HCT116 (cell line): ENCODE measurements at regions not wholly inside any gene's neighbourhood (a gene's known extent, or its start where the extent isn't known, plus 50 kb on each side); places are given as distances from the start of the nearest gene placed in this dataset.

Source experiments
- ATAC-seq: fragments of 200-7000 bp; cut with Tn5 transposase; 2 replicates; pipeline ENCODE4 v1.9.1; 2020; ENCODE audit warnings: mild to moderate bottlenecking, moderate library complexity
- BruUV-seq: library from RNA; stranded (reverse); fragments of 400-500 nt; replicated peaks from 2 replicates; lab custom pipeline; 2021; lab: Mats Ljungman, UMichigan
- CTCF ChIA-PET: fragments of 300-600 bp; sonication (Branson Sonifier 250); formaldehyde crosslinking; loops from one replicate; lab custom pipeline; 2021; ENCODE audit warnings: antibody characterized with exemption; lab: Charles Lee
- POLR2A ChIA-PET: fragments of 300-600, 350-600 bp; sonication (Branson Sonifier 250); formaldehyde crosslinking; loops from one replicate; lab custom pipeline; 2021; ENCODE audit warnings: antibody characterized with exemption; lab: Charles Lee
- RAD21 ChIA-PET, 2 experiments: fragments of 300-600 bp; sonication (Branson Sonifier 250); formaldehyde crosslinking; loops; one replicate each; lab custom pipeline; 2023; ENCODE audit warnings: low total read pairs in 2 of 2; ENCODE audit not compliant: uncharacterized antibody in 2 of 2, unreplicated experiment in 2 of 2, low non-redundant PET in 1 of 2; lab: Charles Lee
- DNase-seq: peaks from one replicate; pipeline ENCODE4 v3.0.0-alpha.2; 2010; ENCODE audit warnings: low read depth, low spot score
- H2AFZ ChIP-seq: fragments of 200-600 bp; shearing (Covaris generic), sonication (generic); 2 replicates; pipeline ENCODE4 v1.6.1; 2017; ENCODE audit warnings: low read depth, mixed run types, mixed read lengths, antibody characterized with exemption, low read length; ENCODE audit not compliant: poor library complexity, severe bottlenecking
- H3K27ac ChIP-seq: 2 replicates; pipeline ENCODE4 v1.5.1; 2012; ENCODE audit warnings: low read depth, low read length
- H3K27me3 ChIP-seq: fragments of 200-600 bp; sonication (generic); 2 replicates; pipeline ENCODE4 v1.6.1; 2016; ENCODE audit warnings: mixed run types, low read length, mixed read lengths; ENCODE audit not compliant: insufficient read depth
- H3K36me3 ChIP-seq, 2 experiments: fragments of 200-500 bp in 1 of 2; fragments of 200-600 bp in 1 of 2; sonication (Bioruptor generic) in 1 of 2; sonication (generic) in 1 of 2; 2 replicates each; pipeline versions ENCODE4 v1.5.1 to v1.6.1; 2014 to 2016; ENCODE audit warnings: low read length in 2 of 2, inconsistent platforms in 1 of 2, mixed read lengths in 1 of 2, mixed run types in 1 of 2; ENCODE audit not compliant: insufficient read depth in 2 of 2, control insufficient read depth in 1 of 2
- H3K4me1 ChIP-seq, 2 experiments: fragments of 200-600 bp in 1 of 2; sonication (generic) in 1 of 2; 2 replicates each; pipeline versions ENCODE4 v1.5.1 to v1.6.1; 2012 to 2017; ENCODE audit warnings: low read length in 2 of 2, inconsistent platforms in 1 of 2, mild to moderate bottlenecking in 1 of 2, mixed read lengths in 1 of 2, mixed run types in 1 of 2, moderate library complexity in 1 of 2; ENCODE audit not compliant: insufficient read depth in 2 of 2, control insufficient read depth in 1 of 2
- H3K4me2 ChIP-seq: fragments of 200-600 bp; sonication (generic); 2 replicates; pipeline ENCODE4 v1.6.1; 2017; ENCODE audit warnings: mixed run types, low read length, mixed read lengths
- H3K4me3 ChIP-seq, 2 experiments: fragments of 200-600 bp in 1 of 2; sonication (generic) in 1 of 2; replicated peaks in 1 of 2; 2 replicates each; pipeline ENCODE4 v1.5.1; 2011 to 2016; ENCODE audit warnings: low read length in 2 of 2, control low read depth in 1 of 2, low read depth in 1 of 2, mild to moderate bottlenecking in 1 of 2, mixed read lengths in 1 of 2, mixed run types in 1 of 2
- H3K79me2 ChIP-seq: fragments of 200-600 bp; sonication (generic); 2 replicates; pipeline ENCODE4 v1.6.1; 2017; ENCODE audit warnings: mild to moderate bottlenecking, mixed run types, low read length, moderate library complexity, mixed read lengths; ENCODE audit not compliant: insufficient read depth
- H3K9ac ChIP-seq: fragments of 200-600 bp; sonication (generic); 2 replicates; pipeline ENCODE4 v1.6.1; 2016; ENCODE audit warnings: low read length, mixed read lengths
- H3K9me2 ChIP-seq: fragments of 200-600 bp; sonication (generic), shearing (Covaris generic); 2 replicates; pipeline ENCODE4 v1.6.1; 2017; ENCODE audit warnings: mixed run types, mild to moderate bottlenecking, moderate library complexity; ENCODE audit not compliant: insufficient read depth
- H3K9me3 ChIP-seq, 2 experiments: fragments of 200-500 bp in 1 of 2; fragments of 200-600 bp in 1 of 2; sonication (Bioruptor generic) in 1 of 2; sonication (generic) in 1 of 2; 2 replicates each; pipeline ENCODE4 v1.6.1; 2014 to 2017; ENCODE audit warnings: low read length in 2 of 2, mixed read lengths in 2 of 2, inconsistent platforms in 1 of 2, low read depth in 1 of 2, mild to moderate bottlenecking in 1 of 2, mixed run types in 1 of 2, moderate library complexity in 1 of 2; ENCODE audit not compliant: control insufficient read depth in 1 of 2, insufficient read depth in 1 of 2
- H4K20me1 ChIP-seq: fragments of 200-600 bp; sonication (generic), shearing (Covaris generic); 2 replicates; pipeline ENCODE4 v1.6.1; 2017; ENCODE audit warnings: mixed run types, mild to moderate bottlenecking, moderate library complexity; ENCODE audit not compliant: insufficient read depth
- CEBPB ChIP-seq: IDR thresholded peaks from 2 replicates; pipeline ENCODE4 v1.6.1; 2012; ENCODE audit warnings: low read depth
- EZH2 ChIP-seq: fragments of 200-600 bp; sonication (generic); IDR thresholded peaks from 2 replicates; pipeline ENCODE4 v1.6.1; 2017; ENCODE audit warnings: antibody characterized with exemption, mixed run types
- POLR2AphosphoS5 ChIP-seq: IDR thresholded peaks from 2 replicates; pipeline ENCODE4 v1.6.1; 2011; ENCODE audit warnings: mild to moderate bottlenecking, low read depth, low read length, moderate library complexity
- REST ChIP-seq: IDR thresholded peaks from 2 replicates; pipeline ENCODE4 v1.6.1; 2012; ENCODE audit warnings: low read depth
- SIN3A ChIP-seq: IDR thresholded peaks from 2 replicates; pipeline ENCODE4 v1.6.1; 2012; ENCODE audit warnings: low read depth
- SP1 ChIP-seq: IDR thresholded peaks from 2 replicates; pipeline ENCODE4 v1.6.1; 2012; ENCODE audit warnings: low read depth
- SRF ChIP-seq: IDR thresholded peaks from 2 replicates; pipeline ENCODE4 v1.6.1; 2012; ENCODE audit warnings: low read depth
- YY1 ChIP-seq: IDR thresholded peaks from 2 replicates; pipeline ENCODE4 v1.6.1; 2011; ENCODE audit warnings: low read length, low read depth, moderate library complexity, mild to moderate bottlenecking; ENCODE audit not compliant: insufficient replicate concordance; ENCODE audit errors: extremely low read depth
- ZBTB33 ChIP-seq: IDR thresholded peaks from 2 replicates; pipeline ENCODE4 v1.6.1; 2011; ENCODE audit warnings: mild to moderate bottlenecking, low read length, moderate library complexity; ENCODE audit not compliant: insufficient replicate concordance; ENCODE audit errors: extremely low read depth
- ZFX ChIP-seq: fragments of 450-650 bp; IDR thresholded peaks from 2 replicates; pipeline ENCODE4 v1.6.1; 2017
- ZNF274 ChIP-seq: fragments of 200-500 bp; sonication (Bioruptor generic); IDR thresholded peaks from 2 replicates; pipeline ENCODE4 v1.6.1; 2014; ENCODE audit warnings: mild to moderate bottlenecking, low read depth, low read length, inconsistent platforms
- intact Hi-C: fragments of 100-400 bp; cut with micrococcal nuclease; formaldehyde crosslinking; loops from 2 replicates; pipeline ENCODE4 v1.10.0; 2022
- TF ChIP-seq, protein P1 (sequence below): IDR thresholded peaks from 2 replicates; pipeline ENCODE4 v1.6.1; 2012
- TF ChIP-seq, protein P2 (sequence below), 3 experiments: fragments of 200-600 bp in 1 of 3; sonication (generic) in 1 of 3; IDR thresholded peaks in 2 of 3; conservative IDR thresholded peaks in 1 of 3; 2 replicates each; pipeline ENCODE4 v1.5.1; 2012 to 2017; ENCODE audit warnings: low read depth in 2 of 3, low read length in 2 of 3, antibody characterized with exemption in 1 of 3, borderline replicate concordance in 1 of 3, control low read depth in 1 of 3, mild to moderate bottlenecking in 1 of 3, mixed read lengths in 1 of 3, mixed run types in 1 of 3, moderate library complexity in 1 of 3; ENCODE audit not compliant: insufficient read depth in 1 of 3

DNA sequence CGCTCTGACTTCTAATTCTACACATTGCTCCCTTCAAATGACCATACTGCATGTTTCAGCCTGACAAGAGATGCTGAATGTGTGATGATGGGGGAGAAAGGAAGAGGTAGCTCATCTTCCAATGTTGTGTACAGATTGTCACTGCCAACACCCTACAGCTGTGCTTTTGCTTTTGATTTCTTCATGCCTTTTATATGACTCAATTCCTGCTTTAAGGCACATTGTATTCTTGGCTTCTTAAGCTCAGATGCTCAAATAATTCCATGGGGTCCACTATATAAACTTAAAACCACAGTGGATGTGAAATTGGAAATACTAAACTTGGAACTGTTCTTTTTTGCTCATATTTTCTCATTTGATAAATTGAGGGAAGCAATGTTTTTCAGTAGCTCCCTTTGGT lies 183.2 kb upstream of the WDFY3 start:
- Histone ChIP-seq H3K27me3 (no peaks in the 10 kb centered on the region), H3K9me2 (no peaks in the 10 kb centered on the region), H3K4me3 (no peak overlapping the region), H3K4me2 (no peak overlapping the region), H3K9me3 (no peaks in the 10 kb centered on the region), H2AFZ (no peak overlapping the region), H3K36me3 (no peaks in the 10 kb centered on the region), H3K9ac (no peak overlapping the region), H3K4me1 (no peaks in the 10 kb centered on the region; a peak in 1 of 4 replicates), H4K20me1 (no peaks in the 10 kb centered on the region), H3K27ac (no peak overlapping the region), H3K79me2 (no peaks in the 10 kb centered on the region)
- intact Hi-C loops = loop anchor here (5.0 kb wide), 1 partner anchor 893 kb away; no protein-coding TSS in a partner anchor
- TF ChIP-seq REST = no peak
- TF ChIP-seq, protein P1, sequence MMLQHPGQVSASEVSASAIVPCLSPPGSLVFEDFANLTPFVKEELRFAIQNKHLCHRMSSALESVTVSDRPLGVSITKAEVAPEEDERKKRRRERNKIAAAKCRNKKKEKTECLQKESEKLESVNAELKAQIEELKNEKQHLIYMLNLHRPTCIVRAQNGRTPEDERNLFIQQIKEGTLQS = no peak
- TF ChIP-seq ZFX = no peak
- no peak for TF ChIP-seq POLR2AphosphoS5
- TF ChIP-seq ZBTB33 = no peak
- TF ChIP-seq CEBPB = no peak
- no peak for TF ChIP-seq SRF
- TF ChIP-seq YY1 = no peak
- TF ChIP-seq EZH2 = no peak
- no peak for TF ChIP-seq SIN3A
- no peak for TF ChIP-seq ZNF274
- TF ChIP-seq, protein P2, sequence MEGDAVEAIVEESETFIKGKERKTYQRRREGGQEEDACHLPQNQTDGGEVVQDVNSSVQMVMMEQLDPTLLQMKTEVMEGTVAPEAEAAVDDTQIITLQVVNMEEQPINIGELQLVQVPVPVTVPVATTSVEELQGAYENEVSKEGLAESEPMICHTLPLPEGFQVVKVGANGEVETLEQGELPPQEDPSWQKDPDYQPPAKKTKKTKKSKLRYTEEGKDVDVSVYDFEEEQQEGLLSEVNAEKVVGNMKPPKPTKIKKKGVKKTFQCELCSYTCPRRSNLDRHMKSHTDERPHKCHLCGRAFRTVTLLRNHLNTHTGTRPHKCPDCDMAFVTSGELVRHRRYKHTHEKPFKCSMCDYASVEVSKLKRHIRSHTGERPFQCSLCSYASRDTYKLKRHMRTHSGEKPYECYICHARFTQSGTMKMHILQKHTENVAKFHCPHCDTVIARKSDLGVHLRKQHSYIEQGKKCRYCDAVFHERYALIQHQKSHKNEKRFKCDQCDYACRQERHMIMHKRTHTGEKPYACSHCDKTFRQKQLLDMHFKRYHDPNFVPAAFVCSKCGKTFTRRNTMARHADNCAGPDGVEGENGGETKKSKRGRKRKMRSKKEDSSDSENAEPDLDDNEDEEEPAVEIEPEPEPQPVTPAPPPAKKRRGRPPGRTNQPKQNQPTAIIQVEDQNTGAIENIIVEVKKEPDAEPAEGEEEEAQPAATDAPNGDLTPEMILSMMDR (IDR thresholded peaks at IDR 0.05 in 2 of 3, conservative IDR thresholded peaks at IDR 0.05 in 1 of 3; ENCODE audit: borderline replicate concordance in 1 of 3, insufficient read depth in 1 of 3, low read depth in 2 of 3, low read length in 2 of 3) = no peak
- no peak for TF ChIP-seq SP1
- no peak for ATAC-seq
- no TSS peak for BruUV-seq
- POLR2A ChIA-PET = no interaction called here
- RAD21 ChIA-PET = interaction anchor here in 1 of 2 experiments (0.6 kb wide), 1 partner anchor 151 kb away, joined by 3 read pairs; no protein-coding TSS in a partner anchor
- CTCF ChIA-PET = interaction anchor here (2.7 kb wide), 1 partner anchor 598 kb away, joined by 13 read pairs; no protein-coding TSS in a partner anchor
- no peak for DNase-seq
